NCI-H226 (cell line): ENCODE measurements at regions not wholly inside any gene's neighbourhood (a gene's known extent, or its start where the extent isn't known, plus 50 kb on each side); places are given as distances from the start of the nearest gene placed in this dataset.
"Not testable (repeated sequence)": the region's sequence is repeated elsewhere in the genome, so short reads cannot be mapped to it uniquely, and the experiment has no call there.

ENCODE experiments used
- DNase-seq: peaks from one replicate; pipeline ENCODE4 v3.0.0-alpha.2; 2015

- DNase-seq = no peak
Measured at GRCh38 chr17:70661342-70662222, 492.2 kb downstream of the KCNJ2 start.

DNA sequence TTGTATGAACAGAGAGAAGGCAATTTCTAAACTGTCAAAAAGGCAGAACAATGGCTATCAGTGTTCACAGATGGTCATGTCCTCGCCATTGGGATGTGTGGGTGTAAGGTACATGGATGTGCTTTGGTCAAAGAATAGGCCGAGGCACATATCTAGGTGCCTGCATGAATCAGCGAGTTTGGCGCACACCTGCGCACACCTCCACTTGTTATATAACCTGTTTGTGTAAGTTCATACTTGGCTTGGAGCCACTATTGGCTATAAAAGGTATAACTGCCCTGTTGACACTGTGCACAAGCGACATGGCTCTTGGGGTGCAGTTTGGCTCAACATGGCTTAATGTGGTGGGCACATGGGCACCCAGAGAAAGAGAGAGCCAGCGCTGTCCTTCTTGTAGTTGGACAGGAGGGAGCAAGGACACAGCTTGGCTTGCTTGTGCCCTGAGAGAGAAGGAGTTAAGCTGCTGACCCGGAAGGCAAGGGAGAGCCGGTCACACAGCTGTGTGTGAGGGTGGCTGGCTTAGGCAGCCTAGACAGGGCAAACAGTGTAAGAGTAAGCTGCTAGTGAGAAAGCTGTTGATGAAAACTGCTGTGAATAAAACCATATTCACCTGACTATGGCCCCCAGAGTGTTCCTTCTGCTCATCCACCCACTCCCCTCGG lies 499.1 kb downstream of the KCNJ2 start:
- DNase-seq = no peak

DNA sequence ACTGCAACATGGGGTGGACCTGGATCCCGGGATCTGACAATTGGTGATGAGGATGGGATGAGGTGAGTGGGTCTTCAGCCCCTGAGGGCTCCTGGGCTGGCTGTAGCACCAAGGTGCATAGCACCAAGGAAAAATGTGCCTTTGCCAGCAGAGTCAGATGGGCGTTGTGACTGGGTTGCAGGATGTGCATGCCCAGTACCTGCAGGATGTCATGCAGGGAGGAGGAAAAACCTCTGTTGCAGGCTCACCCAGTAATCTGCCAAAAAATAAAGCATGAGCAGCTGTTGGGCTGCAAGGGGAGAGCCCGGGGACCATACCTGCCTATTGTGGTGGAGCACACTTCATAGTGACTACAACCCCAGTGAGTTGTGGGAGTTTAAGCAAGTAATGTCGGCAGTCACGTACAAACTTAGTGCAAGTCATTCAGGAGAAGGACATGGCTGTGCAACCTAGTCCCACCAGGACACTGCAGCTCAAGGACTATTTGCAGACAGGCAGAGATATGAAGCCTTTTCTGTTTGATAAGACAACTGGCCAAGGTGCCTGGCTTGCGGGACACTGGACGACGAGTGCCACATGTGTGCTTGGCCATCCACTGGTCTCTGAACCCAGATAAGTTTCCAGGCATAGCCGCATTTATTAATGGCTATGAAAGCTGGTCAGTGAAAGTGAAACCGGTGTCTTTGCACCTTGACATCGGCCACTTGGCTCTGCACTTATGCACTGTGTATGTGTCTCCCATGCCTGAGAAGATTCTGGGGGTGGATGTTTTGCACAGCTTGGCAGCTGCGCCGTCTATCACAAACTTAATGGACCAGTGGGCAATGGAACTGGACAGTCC lies 499.8 kb downstream of the KCNJ2 start:
- no peak for DNase-seq

- DNase-seq = no peak
Measured at GRCh38 chr17:70674061-70674460, 504.7 kb downstream of the KCNJ2 start.

- DNase-seq = no peak
Measured at GRCh38 chr17:70675070-70675590, 505.8 kb downstream of the KCNJ2 start.

DNA sequence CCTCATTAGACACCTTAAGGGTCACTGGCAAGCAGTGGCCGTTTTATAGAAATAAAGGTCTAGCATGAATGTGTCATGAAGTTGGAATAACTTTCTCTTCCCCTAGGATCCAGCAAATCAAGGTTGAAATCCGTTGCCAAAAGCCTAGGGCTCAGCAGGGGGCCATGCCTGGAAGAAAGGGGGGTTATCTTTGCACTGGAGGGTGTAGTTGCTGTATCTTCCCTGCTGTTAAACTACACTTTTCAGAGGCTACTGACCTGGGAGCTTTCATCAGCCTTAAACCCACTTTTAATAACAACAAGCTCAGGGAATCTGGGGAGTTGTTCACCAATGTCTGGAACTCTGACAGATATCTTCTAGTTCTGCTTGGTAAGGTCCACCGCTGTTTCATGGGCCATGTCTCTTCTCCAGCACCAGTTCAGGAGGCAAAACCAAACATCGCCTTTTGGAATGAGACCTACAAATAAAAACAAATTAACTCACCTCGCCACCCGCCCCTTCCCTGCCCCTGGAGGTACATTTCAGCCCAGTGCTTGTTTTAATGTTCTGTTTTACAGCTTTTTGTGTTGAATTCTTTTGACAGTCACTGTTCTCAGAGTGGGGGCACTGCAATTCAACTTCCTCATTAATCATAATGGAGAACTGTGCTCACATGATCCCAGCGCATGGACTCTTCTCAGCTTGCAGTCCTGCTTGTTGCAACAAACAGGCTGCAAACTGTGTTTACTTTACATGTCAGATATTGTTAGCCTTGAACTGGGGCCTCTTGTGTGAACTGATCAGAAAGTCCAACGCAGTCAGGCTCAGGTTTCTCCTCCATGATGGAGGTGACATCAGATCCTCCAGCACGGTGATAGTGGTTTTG lies 508.7 kb downstream of the KCNJ2 start:
- no peak for DNase-seq

DNA sequence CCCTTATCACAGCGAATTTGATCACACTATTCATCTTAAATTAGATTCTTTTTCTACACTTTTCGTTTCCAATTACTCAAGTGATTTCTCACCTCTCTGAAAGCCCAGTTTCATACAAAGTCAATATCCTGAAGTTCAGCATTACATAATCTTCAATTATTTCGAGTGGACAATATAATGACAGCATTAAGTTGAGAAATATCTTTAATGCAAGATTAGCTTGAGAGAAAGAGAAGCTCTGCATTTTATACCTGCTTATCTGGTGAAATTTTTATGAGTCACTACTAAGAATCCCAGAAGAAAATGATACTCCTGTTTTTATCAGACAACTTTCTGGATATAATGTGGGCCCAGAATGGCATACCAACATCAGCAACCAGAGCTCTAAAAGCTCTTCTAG lies 509.6 kb downstream of the KCNJ2 start:
- no peak for DNase-seq

DNA sequence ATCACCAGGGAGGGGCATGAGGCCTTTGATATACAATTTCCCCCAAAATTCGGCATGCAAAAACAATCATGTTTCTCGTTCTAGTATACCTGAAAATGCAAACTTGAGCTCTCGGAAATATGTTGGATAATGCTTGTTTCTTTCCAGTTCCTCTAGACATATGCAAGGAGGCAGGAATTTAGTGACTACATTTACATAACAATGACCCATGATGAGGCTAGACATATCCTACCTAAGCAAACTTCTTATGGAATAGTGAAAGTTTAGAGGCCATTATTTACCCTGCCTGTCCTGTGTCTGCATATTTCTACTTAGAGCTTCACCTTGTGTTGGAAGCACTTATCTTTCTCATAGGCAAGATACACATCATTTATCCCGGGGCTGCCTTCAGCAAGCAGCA lies 514.6 kb downstream of the KCNJ2 start:
- no peak for DNase-seq

- no peak for DNase-seq
Measured at GRCh38 chr17:70687421-70687820, 518.1 kb downstream of the KCNJ2 start.

DNA sequence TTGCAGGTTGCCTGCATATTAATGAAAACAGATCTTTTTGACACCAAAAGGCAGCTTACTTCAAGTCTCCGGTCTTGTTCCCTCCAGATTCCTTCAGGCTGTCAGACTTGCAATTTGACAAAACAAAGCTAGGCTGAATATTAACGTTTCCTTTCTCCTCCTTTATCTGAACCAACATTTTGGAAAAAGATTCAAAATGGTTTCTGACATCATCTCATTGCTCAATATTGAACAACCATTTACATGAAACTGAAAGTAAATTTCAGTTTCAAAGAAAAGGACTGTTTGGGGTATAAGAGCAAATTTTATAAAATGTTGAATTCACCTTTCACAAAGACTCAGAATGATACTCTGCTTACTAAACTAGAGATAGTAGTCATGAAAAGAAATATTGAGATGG lies 521.8 kb downstream of the KCNJ2 start:
- DNase-seq = no peak

GRCh38 chr17:70699408-70699807 lies 530.1 kb downstream of the KCNJ2 start:
- no peak for DNase-seq

DNA sequence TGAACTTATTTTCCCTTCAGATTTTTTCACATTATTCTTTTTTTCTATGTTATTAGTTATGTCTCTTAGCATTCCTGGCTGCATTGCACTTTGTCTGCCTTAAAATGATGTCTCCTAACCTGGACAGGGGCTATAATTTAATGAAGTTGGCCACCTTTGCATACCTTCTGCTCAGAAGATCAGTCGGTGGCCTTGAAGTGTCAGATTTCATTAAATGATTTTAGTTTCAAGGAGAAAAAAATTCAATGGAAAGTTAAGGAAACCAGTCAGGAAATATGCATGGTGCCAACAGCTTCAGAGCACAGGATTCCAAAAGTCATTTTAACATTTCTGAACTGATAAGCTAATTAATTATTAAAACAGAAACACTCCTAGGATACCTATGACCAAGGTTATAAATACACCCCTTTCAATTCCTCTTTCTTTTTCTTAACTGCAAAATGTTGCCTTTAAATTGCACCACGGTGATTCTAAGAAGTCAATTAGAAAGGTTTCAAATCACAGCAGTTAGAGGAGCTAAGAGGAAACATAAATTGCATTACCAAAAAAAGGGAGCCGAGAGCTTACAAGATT lies 533.4 kb downstream of the KCNJ2 start:
- no peak for DNase-seq

- no peak for DNase-seq
Measured at GRCh38 chr17:70709596-70709995, 540.3 kb downstream of the KCNJ2 start.

GRCh38 chr17:70713694-70714093 lies 544.4 kb downstream of the KCNJ2 start:
- no peak for DNase-seq

- no peak for DNase-seq
Measured at GRCh38 chr17:70716551-70716950, 547.2 kb downstream of the KCNJ2 start.

DNA sequence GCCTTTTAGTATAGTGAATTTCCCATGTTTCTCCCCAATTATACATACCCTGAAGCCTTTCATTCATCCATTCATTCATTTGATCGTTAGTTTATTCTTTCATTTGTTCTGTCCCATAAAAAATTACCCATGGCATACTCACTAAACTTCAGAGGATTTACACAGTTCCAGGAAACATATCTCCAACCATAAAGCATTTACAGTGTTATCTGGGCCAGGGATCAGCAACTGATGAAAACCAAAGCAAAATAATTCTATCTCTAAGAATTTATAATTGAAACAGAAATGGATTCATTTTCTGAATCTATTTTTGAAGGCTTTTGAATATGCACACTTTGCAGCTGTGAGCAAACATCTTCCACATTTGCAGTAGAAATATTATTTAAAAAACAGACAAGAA lies 547.7 kb downstream of the KCNJ2 start:
- DNase-seq = no peak

- DNase-seq = no peak
Measured at GRCh38 chr17:70736375-70736957, 567.1 kb downstream of the KCNJ2 start.

DNA sequence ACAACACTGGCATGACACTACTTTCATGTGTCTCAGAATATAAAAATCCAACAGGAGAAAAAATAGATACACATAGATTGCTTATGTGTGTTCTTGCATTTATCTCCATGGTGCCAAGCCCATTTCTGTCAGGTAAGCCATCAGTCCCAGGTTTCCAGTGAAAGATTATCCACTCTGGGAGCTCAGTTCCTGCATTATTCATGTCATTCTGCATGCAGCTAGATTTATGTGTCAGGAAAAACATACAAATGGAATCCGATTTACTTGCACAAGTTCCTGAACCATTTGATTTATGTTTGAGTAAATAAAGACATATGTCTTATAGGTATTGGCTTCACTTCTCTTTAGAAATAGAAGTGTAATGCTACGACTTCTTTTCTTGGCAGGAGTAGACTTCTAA lies 569.7 kb downstream of the KCNJ2 start:
- DNase-seq = no peak

DNA sequence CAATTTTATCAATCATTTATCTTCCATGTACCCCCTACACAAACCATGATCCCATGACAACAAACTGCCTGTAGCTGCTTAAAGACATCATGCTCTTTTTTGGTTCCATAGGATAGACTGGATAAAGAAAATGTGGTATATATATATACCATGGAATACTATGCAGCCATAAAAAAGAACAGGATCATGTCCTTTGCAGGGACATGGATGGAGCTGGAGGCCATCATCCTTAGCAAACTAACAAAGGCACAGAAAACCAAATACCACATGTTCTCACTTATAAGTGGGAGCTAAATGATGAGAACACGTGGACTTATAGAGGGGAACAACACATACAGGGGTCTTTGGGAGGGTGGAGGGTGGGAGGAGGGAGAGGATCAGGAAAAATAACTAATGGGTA lies 577.2 kb downstream of the KCNJ2 start:
- DNase-seq = not testable (repeated sequence)

DNA sequence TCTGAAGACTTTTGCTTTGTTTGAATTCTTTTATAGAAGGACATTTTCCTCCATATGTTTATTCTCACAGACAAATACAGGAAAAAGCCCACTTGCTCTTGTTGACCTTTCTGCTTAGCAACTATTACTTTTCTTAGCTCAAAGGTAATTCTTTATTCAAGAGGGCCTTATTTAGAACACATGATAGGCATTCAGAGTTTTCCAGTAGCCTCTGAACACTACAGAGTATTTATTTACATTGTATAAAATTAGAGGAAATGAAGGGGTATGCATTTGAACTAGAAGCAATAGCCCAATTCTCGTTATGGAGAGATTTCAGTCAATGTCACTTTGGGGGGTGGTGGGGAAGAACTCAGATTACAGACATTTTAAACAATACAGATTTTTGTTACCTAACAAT lies 581.7 kb downstream of the KCNJ2 start:
- no peak for DNase-seq

DNA sequence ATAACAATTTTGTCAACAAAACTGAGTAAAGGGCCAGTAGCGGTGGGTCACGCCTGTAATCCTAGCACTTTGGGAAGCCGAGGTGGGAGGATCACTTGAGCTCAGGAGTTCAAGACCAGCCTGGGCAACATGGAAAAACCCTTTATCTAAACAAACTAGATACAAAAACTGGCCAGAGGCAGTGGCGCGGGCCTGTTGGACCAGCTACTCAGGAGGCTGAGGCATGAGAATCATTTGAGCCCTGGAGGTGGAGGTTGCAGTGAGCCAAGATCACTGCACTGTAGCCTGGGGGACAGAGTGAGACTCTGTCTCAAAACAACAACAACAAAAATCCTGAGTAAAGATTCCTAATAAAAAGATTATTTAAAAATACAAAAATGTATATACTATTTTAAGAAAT lies 583.1 kb downstream of the KCNJ2 start:
- DNase-seq = not testable (repeated sequence)
